ENCODE measurements at regions not wholly inside any gene's neighbourhood (a gene's known extent, or its start where the extent isn't known, plus 50 kb on each side); places are given as distances from the start of the nearest gene placed in this dataset.

- TF ChIP-seq GATA3 (IDR thresholded peaks at IDR 0.05; ENCODE audit: low read depth, low read length) = no peak
- TF ChIP-seq GATA2 (IDR thresholded peaks at IDR 0.05; ENCODE audit: low read depth, low read length) = no peak
These were observed 154.6 kb upstream of the TLE3 start for GRCh38 chr15:70252056-70252950.

- TF ChIP-seq GATA2 (IDR thresholded peaks at IDR 0.05; ENCODE audit: low read depth, low read length) (no peak), GATA3 (IDR thresholded peaks at IDR 0.05; ENCODE audit: low read depth, low read length) (no peak)
These were observed 153.7 kb upstream of the TLE3 start for GRCh38 chr15:70251246-70251990.

- TF ChIP-seq GATA3 (IDR thresholded peaks at IDR 0.05; ENCODE audit: low read depth, low read length) (no peak), GATA2 (IDR thresholded peaks at IDR 0.05; ENCODE audit: low read depth, low read length) (peak; percentile 58)
These were observed 152.8 kb upstream of the TLE3 start for GRCh38 chr15:70250208-70251201.

- TF ChIP-seq GATA2 (IDR thresholded peaks at IDR 0.05; ENCODE audit: low read depth, low read length) (no peak), GATA3 (IDR thresholded peaks at IDR 0.05; ENCODE audit: low read depth, low read length) (no peak)
These were observed 151.9 kb upstream of the TLE3 start for GRCh38 chr15:70249616-70250015.

GRCh38 chr15:70248116-70249025 is 150.7 kb upstream of the TLE3 start:
- TF ChIP-seq GATA3 (IDR thresholded peaks at IDR 0.05; ENCODE audit: low read depth, low read length) (no peak), GATA2 (IDR thresholded peaks at IDR 0.05; ENCODE audit: low read depth, low read length) (no peak)

- TF ChIP-seq GATA2 (IDR thresholded peaks at IDR 0.05; ENCODE audit: low read depth, low read length) (no peak), GATA3 (IDR thresholded peaks at IDR 0.05; ENCODE audit: low read depth, low read length) (no peak)
These were observed 149.6 kb upstream of the TLE3 start for GRCh38 chr15:70247281-70247680.

- TF ChIP-seq GATA3 (IDR thresholded peaks at IDR 0.05; ENCODE audit: low read depth, low read length) (no peak), GATA2 (IDR thresholded peaks at IDR 0.05; ENCODE audit: low read depth, low read length) (no peak)
These were observed 149.0 kb upstream of the TLE3 start for GRCh38 chr15:70246623-70247220.

GRCh38 chr15:70245932-70246622 is 148.4 kb upstream of the TLE3 start:
- TF ChIP-seq GATA2 (IDR thresholded peaks at IDR 0.05; ENCODE audit: low read depth, low read length) (no peak), GATA3 (IDR thresholded peaks at IDR 0.05; ENCODE audit: low read depth, low read length) (no peak)

GRCh38 chr15:70244978-70245542 is 147.3 kb upstream of the TLE3 start:
- no peak for TF ChIP-seq GATA3 (IDR thresholded peaks at IDR 0.05; ENCODE audit: low read depth, low read length)
- TF ChIP-seq GATA2 (IDR thresholded peaks at IDR 0.05; ENCODE audit: low read depth, low read length) = no peak

- TF ChIP-seq GATA2 (IDR thresholded peaks at IDR 0.05; ENCODE audit: low read depth, low read length) (no peak), GATA3 (IDR thresholded peaks at IDR 0.05; ENCODE audit: low read depth, low read length) (no peak)
These were observed 146.2 kb upstream of the TLE3 start for GRCh38 chr15:70243686-70244540.
